ENCODE measurements at regions not wholly inside any gene's neighbourhood (a gene's known extent, or its start where the extent isn't known, plus 50 kb on each side); places are given as distances from the start of the nearest gene placed in this dataset.
"Not testable (repeated sequence)": the region's sequence is repeated elsewhere in the genome, so short reads cannot be mapped to it uniquely, and the experiment has no call there.

DNA sequence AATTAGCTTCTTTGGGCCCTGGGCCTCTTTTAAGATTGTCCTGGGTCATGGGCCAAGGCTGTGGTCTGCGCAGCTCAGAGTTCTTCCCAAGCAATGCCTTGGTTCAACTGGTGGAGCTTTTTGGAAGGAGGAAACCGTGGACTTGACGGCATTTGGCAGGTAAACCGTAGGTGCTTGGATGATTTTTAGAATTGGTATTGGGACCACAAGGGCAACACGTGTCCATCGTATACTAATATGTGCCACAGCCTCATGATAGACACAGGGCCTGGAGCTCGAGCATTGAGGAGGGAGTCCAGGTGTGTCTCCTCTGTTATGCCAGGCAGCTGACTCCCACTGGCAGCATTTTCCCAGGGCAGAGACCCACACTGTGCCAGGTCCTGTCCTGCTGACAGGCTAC lies 120.9 kb upstream of the PITX1 start:
- no peak for DNase-seq

DNA sequence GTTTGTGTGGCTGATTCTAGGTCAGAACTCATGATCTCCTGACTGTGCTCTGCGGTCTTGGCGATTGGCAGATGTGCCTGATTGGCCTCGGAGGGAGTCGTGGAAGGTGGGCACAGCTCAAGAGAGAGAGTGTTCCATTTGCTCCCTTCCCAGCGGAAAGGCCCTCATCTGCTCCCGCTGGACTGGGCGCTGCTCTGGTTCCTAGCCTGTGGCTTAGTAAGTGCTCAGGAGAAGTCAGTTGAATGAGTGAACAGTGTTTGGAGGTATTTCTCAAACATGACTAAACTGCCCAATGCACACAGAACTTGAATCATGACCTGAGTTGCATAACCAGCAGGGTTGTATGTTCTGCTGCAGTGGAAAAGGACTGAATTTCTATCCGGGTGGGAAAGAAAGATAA lies 120.2 kb upstream of the PITX1 start:
- no peak for DNase-seq

DNA sequence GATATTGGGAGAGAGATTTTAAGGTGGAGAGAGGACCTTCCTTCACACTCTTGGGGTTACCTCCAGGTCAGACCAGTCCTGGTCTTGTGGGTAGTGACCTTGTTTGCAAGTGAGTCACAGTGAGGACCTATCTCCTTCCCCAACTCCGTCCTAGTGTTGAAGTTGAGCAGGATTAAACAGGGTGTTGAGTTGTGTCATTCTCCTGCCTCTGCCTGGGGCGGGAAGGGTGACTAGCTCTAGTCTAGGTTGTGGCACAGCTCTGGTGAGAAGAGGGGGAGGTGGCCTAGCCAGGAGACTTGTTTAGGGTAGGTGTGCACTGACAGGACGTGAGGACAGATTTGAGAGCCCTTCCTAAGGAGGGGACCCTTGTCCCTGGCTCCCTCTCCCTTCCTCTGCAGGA lies 119.6 kb upstream of the PITX1 start:
- DNase-seq: no peak

DNA sequence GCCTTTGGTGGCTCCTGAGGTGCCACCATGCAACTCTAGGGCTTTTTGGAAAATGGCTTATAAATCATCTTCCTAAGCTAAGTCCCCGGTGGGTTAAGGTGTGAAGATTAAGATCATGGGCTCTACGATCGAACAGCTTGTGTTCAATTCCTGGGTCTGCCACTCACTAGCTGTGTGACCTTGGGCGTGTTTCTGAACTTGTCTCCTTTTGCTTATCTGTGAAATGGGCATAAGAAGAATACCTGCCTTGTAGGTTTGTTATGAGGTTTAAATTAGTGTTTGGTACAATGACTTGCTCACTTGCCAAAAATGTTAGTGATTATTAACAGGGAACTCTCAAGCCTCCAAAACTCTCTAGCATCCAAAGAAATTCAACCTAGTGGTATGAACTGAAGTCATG lies 119.2 kb upstream of the PITX1 start:
- no peak for DNase-seq

DNA sequence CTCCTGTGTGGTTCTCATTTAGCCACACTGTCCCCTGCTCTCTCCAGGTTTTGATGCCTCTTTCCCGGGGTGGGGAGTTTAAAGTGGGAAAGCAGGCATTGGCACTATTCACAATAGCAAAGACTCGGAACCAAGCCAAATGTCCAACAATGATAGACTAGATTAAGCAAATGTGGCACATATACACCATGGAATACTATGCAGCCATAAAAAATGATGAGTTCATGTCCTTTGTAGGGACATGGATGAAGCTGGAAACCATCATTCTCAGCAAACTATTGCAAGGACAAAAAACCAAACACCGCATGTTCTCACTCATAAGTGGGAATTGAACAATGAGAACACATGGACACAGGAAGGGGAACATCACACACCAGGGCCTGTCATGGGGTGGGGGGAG lies 117.6 kb upstream of the PITX1 start:
- not testable (repeated sequence) for DNase-seq

DNA sequence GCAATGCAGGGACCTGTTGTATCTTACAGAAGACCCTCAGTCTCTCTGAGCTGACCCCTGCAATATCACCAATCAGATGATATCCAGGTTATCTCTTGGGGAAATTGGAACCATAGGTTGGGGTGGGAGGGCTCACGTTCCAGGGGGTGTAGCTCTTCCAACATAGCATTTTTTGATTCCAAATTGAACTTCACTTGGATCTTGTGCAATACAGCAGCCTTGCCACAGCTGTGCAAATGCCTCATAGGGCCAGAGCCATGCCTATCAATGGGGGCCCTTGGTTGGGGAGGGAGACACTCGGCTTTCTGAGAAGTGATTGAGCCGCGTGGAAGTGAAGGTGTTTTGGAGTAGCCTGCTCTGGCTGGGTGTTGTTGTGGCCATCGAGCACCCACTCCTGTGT lies 117.2 kb upstream of the PITX1 start:
- no peak for DNase-seq

DNA sequence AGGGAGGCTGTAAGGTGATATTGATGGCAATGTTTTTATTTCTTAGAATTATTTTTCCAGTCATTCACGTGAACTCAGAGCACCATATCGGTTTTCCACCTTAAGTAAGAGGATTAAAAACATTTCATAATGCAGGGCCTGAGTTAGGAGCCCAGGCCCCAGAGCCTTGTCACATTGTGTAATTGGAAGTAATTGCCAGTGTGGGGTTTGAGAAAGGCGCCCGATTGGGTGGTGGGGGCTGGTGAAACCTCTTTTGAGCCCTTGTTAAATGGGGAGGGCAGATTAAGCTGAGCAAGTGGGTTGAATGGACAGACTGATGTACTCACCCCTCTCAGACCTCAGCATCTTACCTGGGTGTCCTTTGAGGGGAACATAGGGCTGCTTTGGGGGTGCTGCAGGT lies 116.7 kb upstream of the PITX1 start:
- no peak for DNase-seq

DNA sequence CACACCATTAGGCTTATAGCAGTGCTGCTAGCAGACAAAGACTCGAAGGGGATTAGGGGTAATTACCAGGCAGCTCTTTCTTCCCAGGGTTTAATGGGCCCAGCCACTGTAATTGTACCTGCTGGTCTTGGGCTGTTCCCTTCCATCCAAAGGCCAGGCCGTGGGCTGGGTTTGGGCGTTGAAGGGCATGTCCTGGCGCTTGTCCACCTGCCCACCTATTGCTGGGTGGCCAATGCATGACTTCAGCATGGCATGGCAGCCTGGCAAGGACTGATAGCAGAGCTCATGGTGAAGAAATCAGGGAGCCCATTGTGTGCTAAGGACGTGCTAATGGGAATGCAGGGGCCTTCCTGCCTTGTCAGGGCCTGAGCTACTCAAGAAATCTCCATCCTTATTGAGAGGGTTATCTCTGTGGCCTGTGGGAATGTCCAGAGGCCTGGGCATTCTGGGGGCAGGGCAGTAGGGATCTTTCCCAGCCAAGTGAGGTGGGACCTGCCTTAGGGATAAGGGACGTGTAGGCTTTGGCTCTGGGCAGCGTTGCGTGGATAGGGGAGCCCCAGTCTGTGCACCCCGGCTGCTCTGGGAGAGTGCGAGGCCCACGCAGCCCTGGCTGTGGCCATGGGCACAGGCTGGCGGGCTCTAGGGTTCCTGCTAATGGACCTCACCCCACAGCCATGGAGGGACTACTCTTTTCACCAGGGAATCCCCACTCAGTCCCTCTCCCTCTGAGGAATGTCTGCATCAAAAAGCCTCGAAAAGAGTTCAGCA lies 116.1 kb upstream of the PITX1 start:
- DNase-seq: no peak

DNA sequence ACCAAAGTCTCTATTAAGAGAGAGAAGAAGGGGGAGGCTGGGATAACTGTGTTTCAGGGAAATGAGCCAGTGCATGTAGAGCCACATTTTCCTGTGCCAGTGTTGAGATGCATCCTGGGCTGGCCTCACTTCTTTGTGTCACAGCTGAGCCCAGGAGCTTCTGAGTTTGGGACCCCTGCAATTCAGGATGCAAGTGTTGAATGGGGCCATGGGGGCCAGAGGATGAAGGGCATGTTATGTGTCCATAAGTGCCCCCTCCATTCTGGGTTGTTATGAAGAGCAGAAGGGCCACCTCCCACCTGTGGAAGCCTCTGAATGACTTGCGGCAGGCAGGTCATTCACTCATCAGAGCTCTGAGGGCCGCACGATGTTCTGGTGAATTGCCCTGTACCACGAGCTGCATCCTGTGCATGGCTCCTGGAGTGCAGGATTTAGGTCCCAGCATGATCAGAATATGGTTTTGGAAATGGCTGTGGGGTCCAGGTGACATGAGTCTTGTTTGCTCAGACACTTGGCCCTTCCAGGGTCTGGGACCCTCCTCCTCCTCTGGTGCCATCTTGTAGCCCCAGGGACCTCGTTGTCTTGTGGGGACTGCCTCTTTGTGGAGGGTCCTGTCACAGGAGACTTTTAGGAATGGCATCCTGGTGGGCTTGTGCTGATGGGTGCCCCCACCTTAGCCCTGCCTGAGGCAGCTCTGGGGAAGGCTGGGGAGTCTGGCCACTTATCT lies 115.4 kb upstream of the PITX1 start:
- DNase-seq: no peak

DNA sequence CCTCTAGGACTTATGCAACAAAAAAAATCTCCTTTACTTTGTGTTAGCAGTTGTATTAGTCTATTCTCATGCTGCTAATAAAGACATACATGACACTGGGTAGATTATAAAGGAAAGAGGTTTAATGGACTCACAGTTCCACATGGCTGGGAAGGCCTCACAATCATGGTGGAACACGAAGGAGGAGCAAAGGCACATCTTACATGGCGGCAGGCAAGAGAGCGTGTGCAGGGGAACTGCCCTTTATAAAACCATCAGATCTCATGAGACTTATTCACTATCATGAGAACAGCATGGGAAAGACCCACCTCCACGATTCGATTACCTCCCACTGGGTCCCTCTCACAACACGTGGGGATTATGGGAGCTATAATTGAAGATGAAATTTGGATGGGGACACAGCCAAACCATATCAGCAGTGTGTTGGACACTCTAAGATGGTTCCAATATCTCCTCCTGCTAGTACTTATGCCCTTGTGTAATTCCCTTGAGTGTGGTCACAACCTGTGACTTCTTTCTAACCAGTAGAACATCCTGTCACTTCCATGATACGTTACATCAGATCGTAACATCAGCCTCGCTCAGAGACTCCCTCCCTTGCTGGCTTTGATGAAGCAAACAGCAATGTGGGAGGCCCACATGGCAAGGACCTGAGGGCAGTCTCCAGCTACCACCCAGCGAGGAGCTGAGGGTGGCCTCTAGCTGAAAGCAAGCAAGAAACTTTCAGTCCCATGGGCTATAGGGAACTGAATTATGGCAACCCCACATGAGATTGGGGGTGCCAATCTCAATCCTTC lies 113.5 kb upstream of the PITX1 start:
- no peak for DNase-seq

DNA sequence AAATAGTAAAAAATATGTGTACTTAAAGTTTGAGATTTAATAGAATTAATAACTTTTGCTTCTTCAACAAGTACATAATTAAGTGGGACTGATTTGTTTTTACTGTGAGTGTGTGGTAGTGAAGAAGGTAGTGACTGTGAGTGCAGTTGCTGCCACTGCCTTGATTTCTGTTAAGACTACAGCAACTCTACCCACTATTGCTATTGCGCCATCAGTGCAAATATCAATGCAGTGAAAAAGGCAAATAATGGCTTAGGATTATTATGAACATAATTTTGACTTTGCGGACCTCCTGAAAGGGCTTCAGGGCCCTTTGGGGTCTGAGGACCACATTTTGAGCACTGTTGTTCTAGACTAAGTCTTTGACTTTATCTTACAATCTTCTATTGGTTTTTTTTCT lies 112.0 kb upstream of the PITX1 start:
- no peak for DNase-seq

DNA sequence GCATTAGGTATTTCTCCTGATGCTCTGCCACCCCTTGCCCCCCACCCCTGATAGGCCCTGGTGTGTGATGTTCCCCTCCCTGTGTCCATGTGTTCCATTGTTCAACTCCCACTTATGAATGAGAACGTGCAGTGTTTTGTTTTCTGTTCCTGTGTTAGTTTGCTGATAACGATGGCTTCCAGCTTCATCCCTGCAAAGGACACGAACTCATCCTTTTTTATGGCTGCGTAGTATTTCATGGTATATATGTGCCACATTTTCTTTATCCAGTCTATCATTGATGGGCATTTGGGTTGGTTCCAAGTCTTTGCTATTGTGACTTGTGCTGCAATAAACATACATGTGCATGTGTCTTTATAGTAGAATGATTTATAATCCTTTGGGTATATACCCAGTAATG lies 109.7 kb upstream of the PITX1 start:
- not testable (repeated sequence) for DNase-seq

DNA sequence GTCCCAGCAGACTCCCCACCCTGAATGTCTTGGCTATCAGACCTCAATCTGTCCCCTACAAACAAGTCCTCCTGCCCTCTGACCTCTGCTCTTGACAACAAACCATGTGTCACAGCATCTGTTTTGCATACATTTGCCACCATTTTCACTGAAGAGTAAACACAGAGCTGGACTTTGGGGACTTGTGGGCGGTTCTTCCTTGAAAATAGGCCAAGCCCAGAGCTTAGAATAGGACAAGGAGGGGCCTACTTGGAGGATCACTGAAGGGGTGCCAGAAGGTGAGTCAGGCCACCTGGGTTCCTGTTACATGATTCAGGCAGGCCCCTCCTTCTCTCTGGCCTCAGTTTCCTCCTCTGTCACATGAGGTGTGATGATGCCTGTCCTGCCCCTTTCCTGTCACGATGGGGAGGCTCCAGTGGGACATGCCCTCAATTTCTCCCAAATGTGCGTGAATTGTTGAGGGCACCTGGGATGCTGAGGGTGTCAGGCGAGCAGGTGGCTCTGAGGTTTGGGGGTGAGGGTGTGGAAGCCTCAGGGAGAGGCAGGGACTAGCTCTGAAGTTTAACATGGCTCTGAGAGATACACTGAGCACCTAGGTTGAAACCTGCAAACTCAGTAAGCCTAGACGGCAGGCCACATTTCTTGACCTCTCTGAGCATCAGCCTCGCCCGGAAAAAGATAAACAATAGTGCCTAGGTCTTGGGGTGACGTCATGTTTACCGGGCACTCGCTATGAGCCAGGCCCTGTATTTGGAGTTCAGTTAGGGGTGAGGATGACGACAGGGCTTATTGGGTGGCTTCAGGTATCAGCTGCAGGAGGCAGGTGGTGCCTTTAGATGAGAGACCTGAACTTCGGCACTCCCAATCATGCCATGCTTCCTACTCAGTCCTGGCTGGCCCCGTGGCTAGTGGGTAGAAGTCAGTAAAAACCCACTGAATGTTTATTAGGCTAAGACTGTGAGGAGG lies 107.6 kb upstream of the PITX1 start:
- no peak for DNase-seq

DNA sequence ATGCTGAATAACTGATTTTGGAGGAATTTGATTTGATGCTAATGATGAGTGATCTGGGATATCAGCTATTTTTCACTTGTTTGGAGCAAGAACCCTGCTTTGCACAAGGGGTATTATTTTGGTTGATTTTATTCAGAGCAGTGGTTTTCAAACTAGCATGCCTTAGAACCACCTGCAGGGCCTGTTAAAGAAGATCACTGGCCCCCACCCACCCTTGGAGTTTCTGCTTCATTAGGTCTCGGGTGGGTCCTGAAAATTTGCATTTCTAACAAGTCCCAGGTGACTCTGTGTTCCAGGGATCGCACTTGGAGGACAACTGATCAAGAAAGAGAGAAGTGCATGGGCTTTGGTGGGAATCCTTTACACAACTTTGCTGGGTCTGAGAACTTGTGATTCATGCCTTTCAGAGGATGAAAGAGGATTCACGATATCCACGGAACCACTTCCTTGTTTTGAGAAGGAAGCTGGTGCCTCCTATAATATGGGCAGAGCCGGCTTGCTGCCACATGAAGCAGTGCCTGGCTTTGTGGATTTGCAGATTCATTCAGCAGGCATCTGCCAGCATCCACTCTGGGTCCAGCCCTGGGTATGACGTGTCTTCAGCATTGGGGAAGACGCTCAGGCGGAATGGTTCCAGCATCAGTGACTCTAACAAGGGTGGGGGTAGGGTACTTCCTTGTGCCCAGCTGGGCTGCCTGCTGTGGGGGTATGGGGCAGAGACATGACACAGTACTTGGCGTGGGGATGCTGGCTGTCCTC lies 106.6 kb upstream of the PITX1 start:
- no peak for DNase-seq

DNA sequence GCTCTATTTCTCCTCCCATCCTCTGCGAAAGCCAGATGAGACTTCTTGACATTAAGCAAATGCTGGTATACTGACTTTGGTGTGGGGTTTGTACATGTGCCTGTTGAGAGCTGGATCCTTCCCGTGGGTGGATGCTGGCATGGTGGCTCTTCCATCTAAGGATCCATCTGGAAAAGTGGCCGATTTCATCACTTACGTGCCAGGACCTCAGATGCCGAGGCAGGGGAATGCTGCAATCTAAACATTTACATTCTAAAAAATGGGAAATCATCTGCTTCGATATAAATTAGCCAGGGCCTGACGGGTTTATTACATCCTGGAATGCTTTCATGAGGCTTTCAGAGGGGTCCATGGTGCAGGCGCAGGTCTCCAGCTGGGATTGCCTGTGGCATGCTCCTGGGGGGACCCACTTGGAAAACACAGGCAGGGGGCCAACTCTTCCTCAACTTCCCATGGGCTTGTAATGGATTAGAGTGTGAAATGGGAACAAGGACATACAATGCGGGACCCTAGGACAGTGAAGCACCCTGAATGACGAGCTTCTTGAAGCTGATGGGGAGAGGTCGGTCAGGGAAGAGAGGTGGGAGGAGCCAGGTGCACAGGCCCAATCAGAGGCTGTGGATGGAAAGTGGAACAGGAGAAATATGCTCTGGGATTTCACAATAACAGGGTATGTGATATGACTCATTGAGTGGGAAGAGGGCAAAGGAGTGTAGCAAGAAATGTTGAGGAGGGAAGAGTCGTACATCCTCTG lies 105.5 kb upstream of the PITX1 start:
- no peak for DNase-seq

DNA sequence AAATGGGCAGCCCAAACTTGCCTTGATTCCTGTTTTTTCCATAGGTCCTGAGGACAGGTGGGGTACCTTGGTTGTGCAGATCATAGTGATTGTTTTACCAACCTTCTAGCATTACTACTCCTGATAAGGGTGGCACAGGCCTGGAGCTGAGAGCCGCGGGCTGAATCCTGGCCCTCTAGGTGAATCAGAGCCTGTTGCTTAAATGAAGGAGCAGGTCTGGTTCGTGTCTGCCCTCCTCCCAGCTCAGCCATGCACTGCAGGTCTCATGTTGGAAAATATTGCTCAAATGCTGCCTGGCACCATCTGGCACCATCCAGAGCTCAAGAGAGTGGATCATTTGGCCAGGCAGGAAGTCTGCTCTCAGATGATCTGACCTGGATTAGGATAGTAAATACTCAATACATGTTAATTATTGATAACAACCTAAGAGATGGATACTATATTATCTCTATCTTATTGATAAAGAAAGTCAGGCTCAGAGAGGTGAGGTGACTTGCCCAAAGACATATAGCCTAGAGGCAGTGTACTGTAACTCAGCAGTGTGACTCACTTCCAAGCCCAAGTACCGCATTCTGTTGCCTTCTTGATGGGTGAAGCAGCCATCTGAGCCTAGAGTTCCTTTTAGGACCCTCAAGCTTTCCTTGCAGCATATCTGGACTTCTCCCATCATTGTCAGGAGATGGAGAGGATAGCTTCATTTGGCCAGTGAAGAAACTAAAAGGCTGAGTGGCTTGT lies 104.3 kb upstream of the PITX1 start:
- no peak for DNase-seq

DNA sequence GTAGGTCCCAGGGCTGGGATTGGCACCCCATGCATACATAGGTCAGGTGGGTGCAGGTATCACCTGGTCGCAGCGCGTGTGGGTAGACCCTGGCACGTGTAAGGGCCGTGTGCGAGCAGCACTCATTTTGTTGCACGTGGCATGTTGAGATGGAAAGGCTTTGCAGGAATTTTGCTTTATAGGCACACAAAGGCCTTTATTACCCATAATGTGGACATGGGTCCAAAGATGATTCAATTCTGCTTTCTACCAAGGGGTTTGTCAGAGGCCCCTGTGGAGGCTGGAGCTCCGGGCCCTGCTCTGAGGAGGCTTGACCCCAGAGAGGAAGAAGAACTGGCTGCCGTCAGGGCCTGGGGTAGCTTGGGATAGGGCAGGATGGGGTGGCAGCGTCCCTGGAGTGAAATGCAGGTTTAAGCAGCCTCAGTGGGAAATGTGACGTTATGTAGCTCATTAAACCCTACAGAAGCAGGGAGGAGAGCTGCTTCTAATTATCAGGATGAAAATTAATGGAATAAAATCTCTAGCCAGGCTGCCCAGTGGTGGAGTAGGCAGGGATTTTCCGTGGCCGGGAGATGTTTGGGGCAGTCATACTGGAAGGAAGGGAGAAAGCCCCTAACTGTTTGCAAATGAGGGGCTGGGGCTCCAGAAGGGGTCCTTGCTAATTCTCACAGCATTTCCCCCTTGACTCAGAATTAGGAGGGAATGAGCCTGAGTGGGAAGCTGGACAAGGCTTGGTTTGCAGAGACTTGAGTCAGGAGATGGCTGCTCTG lies 103.3 kb upstream of the PITX1 start:
- DNase-seq: no peak

DNA sequence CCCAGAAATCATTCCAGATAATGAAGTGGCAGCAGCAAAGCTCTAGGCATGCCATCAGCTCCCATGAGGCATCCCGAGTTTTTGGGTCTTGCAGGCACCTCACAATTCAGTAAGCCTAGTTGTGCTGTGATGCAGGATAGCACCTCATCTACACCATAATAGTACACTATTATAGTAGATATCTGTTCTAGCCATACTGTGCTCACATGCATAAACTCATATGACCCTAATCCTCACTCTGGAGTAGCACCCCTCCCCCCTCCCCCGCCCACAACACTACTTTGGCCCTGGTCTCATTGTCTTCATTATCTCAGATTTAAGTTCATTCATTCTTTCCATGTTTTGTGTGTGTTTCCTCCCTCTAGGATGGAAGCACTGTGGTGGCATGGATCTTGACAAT lies 102.5 kb upstream of the PITX1 start:
- no peak for DNase-seq

DNA sequence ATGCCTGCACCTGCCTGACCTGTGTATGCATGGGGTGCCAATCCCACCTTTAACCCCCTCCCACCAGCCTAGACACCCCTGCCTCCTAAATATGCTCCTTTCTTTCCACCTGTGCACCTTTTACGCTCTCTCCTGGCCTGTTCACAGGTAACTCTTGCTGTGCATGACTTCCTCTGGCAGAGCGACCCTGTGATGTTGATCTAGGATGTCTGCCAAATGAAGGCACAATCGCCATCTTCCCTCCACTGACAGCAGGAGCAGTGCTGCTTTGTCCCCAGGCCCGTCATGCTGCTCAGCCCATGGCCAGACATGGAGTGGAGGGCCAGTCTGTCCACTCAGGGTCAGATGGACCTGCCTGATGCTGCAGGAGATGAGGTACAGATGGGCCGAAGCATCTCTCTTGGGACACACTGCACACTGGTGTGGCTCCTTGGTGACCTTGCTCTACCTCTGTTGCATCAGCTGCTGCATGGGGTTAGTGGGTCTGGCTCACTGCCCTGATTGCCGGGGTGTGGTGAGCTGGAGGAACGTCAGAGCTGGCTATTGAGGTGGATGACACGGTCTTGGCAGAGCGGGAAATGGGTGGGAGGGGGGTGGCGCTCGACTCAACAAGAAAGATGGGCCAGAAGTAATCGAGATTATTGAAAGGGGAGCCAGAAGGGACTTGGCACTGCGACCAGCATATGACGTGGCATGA lies 101.7 kb upstream of the PITX1 start:
- DNase-seq: no peak

Data from cerebellar nuclear complex (tissue), 1 donor.